GM10248 (cell line): ENCODE measurements at regions not wholly inside any gene's neighbourhood (a gene's known extent, or its start where the extent isn't known, plus 50 kb on each side); places are given as distances from the start of the nearest gene placed in this dataset.

Experiments used
- CTCF ChIA-PET: fragments of 300-600 bp; sonication (Branson Sonifier 250); formaldehyde crosslinking; extraction: SDS; loops from one replicate; lab custom pipeline; 2021; ENCODE audit warnings: antibody characterized with exemption; lab: Yijun Ruan, JAX
- POLR2A ChIA-PET: fragments of 350-650 bp; sonication (Branson Sonifier 250); formaldehyde crosslinking; extraction: SDS; loops from one replicate; lab custom pipeline; 2020; ENCODE audit warnings: antibody characterized with exemption; lab: Yijun Ruan, JAX
- DNase-seq: peaks from one replicate; pipeline ENCODE4 v3.0.0; 2012; ENCODE audit errors: extremely low spot score
- CTCF ChIP-seq: IDR thresholded peaks from 2 replicates; pipeline ENCODE4 v1.5.1; 2012; ENCODE audit warnings: mild to moderate bottlenecking, low read depth; ENCODE audit errors: extremely low read depth, missing control alignments, control extremely low read depth

GRCh38 chr14:103207388-103208072 lies 84.3 kb downstream of the TNFAIP2 start:
- no peak for TF ChIP-seq CTCF
- POLR2A ChIA-PET = no interaction called here
- CTCF ChIA-PET = interaction anchor here (0.9 kb wide), 1 partner anchor 133 kb away, joined by 3 read pairs; no protein-coding TSS in a partner anchor
- no peak for DNase-seq

DNA sequence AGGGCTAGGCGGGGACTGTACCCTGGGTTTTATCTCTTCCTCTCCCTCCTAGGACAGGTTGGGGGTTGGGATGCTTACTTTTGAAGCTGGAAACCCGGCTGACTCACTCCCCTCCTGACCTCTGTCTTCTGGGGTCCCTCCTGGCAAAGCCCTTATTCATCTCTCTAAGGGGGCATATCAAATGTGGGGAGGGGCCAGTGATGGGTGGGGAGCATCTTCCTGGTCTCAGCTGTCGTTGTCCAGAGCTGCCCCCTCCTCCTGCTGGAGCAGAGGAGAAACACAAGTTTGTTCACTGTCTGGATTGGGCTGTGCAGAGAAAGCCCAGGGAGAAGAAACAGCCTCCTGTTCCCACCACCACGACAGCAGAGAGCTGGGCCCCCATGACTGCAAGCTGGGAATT lies 85.8 kb downstream of the TNFAIP2 start:
- no peak for DNase-seq
- TF ChIP-seq CTCF = no peak
- ChIA-PET POLR2A (no interaction called here), CTCF (interaction anchor here (0.8 kb wide), 1 partner anchor 104 kb away, joined by 4 read pairs; no protein-coding TSS in a partner anchor)

DNA sequence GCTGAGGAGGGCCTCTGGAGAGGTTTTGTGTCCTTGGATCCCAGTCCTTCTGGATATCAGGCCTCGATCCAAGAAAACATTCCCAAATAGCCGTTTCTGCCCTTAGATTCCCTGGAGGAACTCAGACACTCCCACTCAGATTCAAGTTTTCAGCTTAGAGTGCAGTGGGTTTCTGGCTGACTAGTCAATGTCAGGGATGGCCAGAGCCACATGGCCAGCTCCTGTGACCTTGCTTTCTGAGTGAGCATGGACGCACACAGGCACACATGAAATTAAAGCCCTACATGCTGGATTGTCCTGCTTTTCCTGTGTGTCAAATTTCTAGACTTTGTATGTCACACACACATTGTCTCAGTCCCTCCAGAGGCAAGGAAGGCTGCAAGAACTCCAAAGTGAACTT lies 86.2 kb downstream of the TNFAIP2 start:
- no peak for DNase-seq
- TF ChIP-seq CTCF = no peak
- POLR2A ChIA-PET = no interaction called here
- CTCF ChIA-PET = interaction anchor here (0.8 kb wide), 1 partner anchor 104 kb away, joined by 4 read pairs; no protein-coding TSS in a partner anchor

DNA sequence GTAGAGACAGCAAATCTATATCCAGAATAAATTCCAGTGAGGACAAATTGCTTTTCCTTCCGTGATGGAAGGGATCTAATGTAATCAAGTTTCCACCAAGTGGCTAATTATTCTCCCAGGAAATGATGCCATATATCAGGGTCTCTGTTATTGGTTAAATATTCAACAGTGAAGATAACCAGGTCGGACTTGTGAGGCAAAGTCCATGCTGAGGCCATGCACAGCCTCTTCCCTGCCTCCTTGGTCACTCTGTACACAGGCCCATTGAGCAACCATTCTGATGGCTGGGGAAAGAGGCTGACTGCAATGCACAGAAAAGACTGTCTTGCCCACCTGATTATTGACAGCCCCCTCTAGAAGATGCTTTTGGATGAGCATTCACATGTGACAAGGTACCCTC lies 90.1 kb downstream of the TNFAIP2 start:
- TF ChIP-seq CTCF = no peak
- POLR2A ChIA-PET = no interaction called here
- CTCF ChIA-PET = no interaction called here
- DNase-seq = no peak

- ChIA-PET CTCF (no interaction called here), POLR2A (no interaction called here)
- no peak for TF ChIP-seq CTCF
- no peak for DNase-seq
Observed at GRCh38 chr14:103214461-103214958, 91.2 kb downstream of the TNFAIP2 start.

- TF ChIP-seq CTCF = no peak
- CTCF ChIA-PET = interaction anchor here (0.9 to 2.0 kb wide), 3 partner anchors 14 to 112 kb away, joined by 3 to 7 read pairs (median 4); no protein-coding TSS in a partner anchor
- POLR2A ChIA-PET = no interaction called here
- DNase-seq = no peak
Observed at GRCh38 chr14:103216399-103216798, 93.1 kb downstream of the TNFAIP2 start.
